GM21576 (cell line): ENCODE measurements at regions not wholly inside any gene's neighbourhood (a gene's known extent, or its start where the extent isn't known, plus 50 kb on each side); places are given as distances from the start of the nearest gene placed in this dataset.
"Not testable (repeated sequence)": the region's sequence is repeated elsewhere in the genome, so short reads cannot be mapped to it uniquely, and the experiment has no call there.

ENCODE experiments used
- ATAC-seq: cut with Tn5 transposase; IDR thresholded peaks from one replicate; pipeline ENCODE4 v1.9.1; 2021; ENCODE audit warnings: mild to moderate bottlenecking, moderate library complexity; ENCODE audit not compliant: unreplicated experiment

DNA sequence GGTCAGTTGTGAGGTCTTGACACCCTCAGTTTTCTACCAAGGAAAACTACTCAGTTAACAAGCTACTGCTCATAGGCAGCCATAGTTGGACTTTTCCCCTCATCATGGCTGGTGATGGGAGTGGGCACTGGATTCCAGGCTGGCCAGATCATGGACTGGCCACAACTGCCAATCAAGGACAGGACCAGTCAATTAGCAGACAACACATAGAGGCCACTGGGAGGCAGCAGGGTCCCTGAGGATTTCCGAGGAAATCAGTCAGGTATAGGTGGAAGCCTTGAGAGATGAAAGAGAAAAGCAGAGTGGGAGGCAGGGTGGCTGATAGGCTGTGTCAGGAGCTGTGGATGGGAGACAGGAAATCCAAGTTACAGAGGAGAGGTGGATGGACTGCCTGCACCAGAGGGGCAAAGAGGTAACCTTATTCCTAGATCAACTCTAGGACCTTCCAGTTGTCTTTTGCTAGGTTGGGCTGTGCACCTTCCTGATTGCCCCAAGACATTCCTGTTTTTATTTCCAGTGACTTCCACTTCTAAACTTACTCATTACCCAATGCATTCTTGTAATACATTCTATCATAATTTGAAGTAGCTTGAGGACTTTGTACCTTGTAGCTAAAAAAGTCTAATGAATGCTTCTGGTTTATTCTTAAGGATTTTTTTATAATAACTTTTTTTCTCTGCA lies 361.8 kb downstream of the KCNRG start:
- no peak for ATAC-seq

DNA sequence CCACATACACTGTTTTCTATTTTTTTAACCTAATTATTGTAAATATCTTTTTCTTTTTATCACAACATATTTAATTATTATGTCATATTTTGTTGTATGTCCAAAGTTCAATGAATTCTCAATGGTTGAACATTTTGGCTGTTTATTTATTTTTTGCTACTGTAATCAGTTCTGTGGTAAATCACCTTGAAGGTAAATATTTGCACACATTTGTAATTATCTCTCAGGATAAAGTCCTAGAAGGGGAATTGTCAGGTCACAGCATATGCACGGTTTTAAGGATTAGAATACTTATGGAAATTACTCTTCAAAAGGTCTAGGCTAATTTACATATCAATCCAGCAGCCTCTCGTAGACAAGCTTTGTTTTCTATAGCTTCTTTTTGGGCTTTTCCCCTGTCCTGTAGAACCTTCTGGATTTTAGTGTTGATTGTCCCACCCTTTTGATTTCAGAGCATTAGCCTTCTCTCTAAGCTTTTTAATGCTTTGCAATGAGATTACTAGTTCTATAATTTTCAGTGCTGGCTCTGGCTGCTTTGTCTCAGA lies 362.6 kb downstream of the KCNRG start:
- ATAC-seq, result no peak

DNA sequence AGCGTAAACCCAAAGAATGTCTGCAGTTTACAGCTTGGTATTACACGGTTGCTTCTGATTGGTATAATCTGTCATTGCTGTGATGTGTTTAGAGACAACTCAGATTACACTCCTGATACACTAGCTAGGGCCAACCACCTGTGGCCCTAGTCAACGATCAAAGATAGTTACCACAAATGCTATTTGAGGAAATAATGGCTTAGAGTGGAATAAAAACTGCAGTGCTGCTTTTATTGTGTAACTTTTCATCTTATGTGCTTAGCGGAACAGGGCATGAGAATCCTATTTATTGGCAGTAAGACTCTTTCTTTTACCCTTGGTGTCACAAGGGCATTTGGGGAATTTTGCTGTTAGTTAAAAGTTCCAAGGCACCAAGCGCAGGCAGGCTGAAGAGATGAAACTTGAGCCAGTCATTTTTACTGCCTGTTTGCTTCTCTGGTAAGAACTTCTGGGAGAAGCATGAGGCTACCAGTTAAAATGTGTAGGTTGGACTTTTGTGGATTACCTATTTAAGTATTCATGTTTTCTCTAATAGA lies 363.3 kb downstream of the KCNRG start:
- ATAC-seq, result no peak

DNA sequence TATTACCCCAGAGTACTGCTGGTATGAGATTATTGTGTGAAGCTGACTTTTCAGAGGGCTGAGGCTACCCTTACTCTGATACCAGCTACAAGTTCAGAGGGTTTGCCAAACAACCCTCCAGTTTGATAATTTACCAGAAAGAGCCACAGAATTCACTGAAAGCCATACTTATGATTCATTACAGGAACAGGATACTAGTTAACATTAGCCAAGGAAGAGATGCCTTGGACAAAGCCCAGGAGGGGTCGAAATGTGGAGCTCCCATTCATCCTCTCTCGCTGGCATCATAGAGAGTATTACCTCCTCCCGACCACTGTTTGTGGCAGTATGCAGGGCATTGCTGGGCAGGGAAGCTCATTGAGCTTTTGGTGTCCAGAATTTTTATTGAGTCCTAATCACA lies 364.3 kb downstream of the KCNRG start:
- ATAC-seq, result no peak

DNA sequence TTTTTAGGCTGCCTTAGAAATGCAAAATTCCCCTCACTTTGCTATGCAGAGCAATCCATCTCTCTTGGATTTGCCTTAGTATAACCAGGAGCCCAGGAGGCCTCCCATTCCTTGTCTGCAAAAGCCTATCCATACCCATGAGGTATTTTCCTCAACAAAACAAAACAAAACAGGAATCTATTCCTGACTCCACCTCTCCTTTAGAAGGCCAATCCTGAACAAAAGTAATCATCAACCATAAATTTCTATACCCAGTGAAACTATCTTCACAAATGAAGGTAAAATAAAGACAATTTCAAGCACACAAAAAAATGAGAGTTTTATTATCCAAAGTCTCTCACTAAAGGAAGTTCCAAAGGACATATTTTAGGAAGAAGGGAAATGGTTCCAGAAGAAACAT lies 365.7 kb downstream of the KCNRG start:
- ATAC-seq, result no peak

DNA sequence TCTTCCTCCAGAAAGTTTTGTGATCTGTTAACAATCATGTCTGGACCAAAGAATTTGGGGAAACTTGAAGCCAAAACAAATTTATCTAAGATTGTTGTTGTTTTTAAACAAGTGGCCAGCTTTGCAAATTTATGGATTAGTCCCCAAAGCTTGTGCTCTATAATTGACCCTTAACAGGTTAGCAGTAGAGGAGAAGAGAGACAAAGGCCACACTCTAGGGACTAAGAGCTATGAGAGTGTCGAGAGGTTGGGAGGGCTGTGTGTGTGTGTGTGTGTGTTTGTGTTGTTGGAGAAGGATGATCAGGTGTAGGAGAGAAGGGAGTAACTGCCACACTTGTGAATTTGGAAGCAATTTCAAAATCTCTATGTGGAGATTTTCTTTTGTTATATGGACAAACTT lies 367.3 kb downstream of the KCNRG start:
- ATAC-seq, result no peak

DNA sequence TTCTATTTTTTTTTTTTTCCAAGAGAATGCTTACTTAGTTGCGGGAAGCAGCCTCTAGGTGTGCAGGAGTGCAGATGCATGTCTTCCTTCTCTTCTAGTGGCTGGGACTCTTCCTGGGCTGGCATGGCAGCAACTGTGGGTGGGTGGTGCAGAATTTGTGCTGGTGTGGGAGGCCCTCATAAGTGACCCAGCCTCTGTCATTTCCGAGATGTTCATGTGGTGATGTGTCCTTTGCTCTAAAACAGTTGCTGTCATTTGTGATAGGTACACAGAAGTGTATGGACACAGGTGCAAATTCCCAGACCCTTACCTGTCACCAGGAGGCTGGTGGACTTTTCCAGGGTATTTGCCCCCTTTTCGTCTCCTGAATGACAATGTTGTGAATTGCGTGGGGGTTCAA lies 367.7 kb downstream of the KCNRG start:
- ATAC-seq, result no peak

DNA sequence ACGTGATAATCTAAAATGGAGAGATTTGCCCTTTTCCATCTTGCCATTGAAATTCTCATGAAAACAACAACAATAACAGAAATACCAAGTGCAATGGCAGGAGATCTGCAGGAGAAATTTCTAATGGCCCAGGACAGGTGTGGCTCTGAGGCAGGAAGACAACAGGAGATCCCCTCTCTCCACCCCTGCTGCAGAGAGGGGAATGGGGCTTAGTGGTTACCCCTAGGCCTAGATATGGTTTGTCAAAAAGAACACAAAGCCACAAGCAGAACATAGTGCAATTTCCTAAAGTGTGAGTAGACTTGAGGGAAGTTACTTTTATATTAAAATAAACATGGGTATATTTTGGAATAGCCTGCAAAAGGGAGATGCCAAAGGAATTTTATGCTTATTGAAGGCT lies 369.5 kb downstream of the KCNRG start:
- ATAC-seq, result no peak

DNA sequence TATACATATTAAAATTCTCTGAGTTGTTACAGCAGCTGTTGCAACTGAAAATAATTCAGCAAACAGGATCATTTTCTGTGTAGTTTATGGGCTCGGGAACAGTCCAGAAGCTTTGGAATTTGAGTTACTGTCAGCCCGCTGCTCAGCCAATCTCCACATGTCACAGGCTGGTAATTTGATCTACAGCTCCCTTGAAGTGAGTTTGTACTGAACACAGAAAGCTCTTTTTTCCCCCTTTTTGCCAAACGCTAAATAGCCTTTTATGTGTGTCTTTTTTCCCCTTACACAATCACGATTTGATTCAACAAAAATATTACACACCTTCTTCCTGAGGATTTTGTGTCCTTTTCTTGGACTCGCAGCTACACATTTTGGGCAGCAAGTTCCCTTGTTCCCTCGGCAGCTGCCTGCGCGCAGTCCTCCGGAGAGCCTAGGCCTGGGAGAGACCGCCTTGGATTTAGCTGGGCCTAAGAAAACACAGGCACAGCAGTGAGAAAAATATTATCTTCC lies 371.4 kb downstream of the KCNRG start:
- no peak for ATAC-seq

DNA sequence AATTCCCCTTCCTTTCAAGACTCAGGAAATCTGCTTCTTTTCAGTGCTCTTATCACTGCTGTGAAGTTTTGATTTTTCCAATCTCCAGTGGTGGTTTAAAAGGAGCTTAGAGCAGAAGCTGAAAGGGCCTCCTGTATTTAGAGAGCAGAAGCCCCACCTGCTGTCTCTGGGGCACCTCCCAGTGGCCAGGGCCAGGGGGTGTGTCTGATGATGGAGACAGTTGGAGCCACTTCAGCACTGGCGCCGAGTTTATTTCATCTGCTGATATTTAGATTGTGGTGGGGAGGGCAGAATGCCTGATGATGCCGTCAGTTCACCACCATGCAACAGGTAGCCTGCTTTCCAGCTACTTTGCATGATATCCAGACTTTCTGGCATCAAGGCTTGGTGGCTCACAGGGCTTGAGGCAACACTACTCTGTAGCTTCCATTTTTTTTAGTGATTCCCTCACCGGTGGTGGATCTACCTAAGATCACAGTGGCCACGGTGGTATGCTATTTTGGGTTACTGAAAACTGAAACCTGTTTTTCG lies 371.9 kb downstream of the KCNRG start:
- ATAC-seq, result no peak

DNA sequence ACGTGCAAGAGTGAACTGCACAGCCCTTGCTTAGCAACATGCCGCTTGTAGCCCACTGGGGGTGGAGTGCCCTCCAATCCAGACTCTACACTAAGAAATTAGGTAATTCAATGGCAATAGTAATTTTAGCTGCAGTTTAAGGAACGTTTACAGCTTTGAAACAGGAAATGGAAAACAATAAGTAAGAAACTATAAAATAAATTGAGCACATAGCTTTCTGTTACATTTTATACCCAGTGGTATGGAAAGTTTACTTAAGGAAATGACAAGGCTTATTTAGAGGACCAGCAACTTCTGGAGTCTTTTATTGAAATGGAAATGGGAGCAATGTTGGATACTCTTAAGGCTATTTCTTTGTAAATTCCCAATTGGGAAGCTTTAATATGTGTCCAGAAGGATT lies 373.2 kb downstream of the KCNRG start:
- no peak for ATAC-seq

DNA sequence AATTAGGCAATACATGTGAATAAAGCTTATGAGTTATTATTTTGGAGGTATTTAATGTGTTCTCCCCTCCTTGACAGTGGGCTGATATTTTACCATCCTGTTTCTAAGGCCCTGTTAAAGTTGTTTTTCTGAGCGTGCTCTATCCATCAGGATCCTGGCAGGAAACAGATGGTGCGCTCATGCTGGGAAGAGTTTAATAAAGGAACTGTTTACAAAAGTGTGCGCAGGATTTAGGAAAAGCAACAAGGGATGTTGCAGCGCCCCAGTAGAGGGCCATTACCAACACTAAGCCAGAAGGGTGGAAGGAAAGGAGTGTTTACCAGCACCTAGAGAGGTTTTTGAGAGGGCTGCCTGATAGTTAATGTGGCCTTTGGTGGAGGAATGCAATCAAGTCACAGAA lies 374.5 kb downstream of the KCNRG start:
- no peak for ATAC-seq

DNA sequence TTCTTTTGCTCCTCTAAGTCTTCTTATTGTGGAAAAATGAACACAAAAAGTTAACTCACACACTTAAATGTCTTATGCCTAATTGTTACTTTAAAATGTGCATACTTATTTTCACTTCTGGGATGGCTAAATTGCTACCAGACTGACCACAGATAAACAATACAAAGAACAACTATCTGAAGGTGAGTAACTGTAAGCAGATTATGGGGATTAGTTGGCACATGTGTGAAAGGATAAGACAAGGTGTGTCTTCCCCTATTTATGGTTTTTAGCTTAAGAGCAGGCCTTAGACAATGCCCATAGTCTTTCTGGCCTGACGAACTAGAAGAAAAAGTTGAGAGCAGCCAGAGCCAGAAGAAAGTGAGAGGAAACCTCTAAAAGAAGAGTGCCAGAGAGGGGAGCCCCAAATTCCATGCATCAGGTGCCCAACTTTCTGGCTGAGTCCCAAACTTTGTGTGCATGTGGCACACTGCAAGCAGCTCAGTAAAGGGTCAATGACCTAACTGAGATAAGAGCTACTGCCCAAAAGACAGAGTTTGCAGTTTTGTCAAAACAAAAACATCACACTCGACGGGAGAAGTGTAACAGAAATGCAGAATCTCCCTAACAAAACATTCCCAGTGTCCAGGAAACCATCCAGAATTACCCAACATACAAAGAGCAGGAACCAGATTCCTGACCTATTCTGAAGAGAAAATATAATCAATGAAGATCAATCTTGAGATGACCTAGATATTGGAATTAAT lies 375.4 kb downstream of the KCNRG start:
- ATAC-seq, result no peak

DNA sequence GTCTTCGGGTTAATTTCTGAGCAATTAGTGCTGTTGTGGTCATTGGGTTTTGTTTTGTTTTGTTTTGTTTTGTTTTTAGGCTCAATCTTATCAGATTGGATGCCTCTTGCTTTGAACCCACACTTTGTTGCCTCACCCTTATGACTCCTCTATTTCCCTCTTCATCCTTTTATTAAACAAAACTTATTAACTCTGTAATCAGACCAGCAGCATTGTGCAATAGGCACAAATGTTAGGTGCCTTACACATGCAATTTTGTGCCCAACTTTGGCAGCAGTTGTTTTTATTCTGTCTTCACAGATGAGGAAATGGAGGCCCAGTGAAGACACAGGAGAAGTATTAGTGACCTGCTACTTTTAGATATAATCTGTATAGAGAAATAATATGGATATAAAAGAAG lies 377.7 kb downstream of the KCNRG start:
- ATAC-seq, result no peak

DNA sequence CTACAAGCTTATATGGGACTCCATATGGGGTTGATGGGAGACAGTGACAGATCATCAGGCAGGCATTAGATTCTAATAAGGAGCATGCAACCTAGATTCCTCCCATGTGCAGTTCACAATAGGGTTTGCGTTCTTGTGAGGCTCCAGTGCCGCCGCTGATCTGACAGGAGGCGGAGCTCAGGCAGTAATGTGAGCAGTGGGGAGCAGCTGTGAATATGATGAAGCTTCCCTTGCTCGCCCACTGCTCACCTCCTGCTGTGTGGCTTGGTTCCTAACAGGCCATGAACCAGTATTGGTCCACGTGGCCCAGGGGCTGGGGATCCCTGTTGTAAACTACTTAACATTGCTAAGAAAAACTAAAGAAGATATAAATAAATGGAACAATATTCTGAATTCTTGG lies 378.4 kb downstream of the KCNRG start:
- no peak for ATAC-seq

DNA sequence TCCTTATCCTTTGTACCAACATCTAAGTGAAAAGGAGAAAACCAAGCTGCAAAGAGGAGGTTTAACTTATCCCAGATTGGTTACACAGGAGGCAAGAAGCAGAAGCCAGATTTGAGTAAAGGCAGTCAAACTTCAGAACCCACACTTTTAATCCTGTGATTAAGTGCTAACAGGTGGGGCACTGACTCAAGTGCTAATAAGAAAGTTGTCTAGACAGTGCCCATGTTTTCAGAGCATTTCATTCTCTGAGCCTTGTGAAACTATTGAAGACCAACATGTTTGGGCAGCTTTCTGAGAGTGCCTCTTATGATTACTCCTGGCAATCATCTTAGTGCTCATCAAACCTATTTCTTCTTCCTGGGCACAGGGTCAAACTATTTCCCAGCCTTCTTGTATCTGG lies 380.8 kb downstream of the KCNRG start:
- no peak for ATAC-seq

DNA sequence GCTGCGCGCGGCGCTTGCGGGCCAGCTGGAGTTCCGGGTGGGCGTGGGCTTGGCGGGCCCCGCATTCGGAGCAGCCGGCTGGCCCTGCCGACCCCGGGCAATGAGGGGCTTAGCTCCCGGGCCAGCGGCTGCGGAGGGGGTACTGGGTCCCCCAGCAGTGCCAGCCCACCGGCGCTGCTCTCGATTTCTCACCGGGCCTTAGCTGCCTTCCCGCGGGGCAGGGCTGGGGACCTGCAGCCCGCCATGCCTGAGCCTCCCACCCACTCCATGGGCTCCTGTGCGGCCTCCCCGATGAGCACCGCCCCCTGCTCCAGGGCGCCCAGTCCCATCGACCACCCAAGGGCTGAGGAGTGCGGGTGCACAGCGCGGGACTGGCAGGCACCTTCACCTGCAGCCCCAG lies 381.4 kb downstream of the KCNRG start:
- not testable (repeated sequence) for ATAC-seq

DNA sequence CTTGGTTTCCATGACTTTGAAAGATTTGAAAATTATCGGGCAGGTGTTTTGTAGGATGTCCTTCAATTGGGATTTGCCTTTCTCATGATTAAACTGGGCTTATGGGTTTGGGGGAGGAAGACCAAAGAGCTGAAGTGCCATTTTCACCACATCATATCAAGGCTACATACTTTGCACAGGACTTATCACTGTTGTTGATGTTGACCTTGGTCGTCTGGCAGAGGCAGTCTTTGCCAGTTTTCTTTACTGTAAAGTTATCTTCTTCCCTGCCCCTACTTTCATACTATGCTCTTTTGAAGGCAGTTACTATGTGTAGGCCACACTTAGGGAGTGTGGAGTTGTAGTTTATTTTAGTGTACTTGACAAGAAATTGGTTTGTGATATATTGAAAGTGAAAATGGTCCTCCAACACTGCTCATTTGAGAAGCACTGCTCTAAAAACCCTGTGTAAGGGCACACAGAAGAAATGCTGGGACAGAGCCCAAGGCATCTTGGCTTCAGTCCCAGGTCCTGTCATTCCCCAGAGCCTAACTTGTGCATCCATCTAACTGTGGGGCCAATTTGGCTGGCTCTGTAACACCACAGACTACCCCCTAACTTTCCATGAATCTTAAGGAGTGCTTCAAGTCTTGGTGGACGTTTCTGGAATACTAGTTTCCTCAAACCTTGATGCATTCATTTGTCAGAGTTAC lies 384.9 kb downstream of the KCNRG start:
- ATAC-seq, result no peak

DNA sequence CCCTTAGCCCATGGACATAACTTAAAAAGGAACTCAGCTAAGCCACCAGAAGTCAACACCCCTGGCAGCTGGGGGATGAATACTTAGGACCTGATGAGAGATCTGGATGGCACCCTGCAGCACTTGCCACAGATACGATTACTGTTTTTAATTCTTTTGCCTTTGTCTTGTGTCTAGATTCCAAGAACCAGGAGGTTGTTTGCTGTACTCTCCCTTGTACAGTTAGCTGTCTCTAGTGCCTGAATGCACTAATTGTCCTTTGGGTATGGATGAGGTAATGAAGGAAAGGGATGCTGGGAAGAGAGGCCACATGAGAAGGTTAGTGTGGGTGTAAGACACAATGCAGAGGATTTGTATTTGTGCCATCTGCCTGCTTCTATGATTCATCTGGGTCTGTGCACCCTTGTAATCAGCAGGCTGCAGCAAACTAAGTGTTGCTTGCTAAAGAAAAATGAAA lies 385.8 kb downstream of the KCNRG start:
- no peak for ATAC-seq

DNA sequence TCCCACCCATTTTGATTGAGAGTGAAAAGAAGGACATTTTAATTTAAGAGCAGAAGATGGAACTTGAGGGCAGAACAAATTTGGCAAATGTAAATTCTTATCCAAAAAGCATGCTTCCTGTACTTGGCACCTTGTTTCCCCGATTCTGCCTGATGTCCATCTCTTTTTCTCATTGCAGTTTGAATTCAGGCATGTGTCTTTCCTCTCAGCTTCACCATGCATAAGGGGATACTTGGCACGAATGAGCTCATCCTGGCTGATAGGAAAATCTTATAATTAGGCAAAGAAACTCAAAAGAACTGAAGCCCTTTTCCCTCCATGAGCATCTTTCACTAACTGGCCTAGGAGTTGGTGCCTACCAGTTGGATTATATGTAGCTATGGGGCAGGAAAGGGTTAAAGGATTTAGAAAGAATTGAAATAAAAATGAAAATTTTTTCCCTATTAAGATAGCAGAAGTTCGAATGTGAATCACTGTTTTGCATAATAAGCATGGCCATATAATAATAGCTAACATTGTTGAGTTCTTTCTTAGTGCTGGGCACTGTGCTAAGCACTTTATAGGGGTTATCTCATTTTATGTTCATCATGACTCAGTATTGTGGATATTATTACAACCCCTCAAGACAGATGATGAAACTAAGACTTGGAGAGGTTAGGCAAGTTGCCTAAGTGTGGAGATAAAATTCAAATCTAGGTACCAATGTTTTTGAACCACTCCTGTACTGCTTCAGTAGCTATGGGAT lies 386.6 kb downstream of the KCNRG start:
- ATAC-seq, result no peak
